Left lung (tissue), 4 donors: ENCODE measurements at regions not wholly inside any gene's neighbourhood (a gene's known extent, or its start where the extent isn't known, plus 50 kb on each side); places are given as distances from the start of the nearest gene placed in this dataset.

Source experiments
- ATAC-seq: fragments of 200-7000 bp; cut with Tn5 transposase; one replicate; pipeline ENCODE4 v1.9.1; 2020; ENCODE audit warnings: moderate library complexity
- DNase-seq, 4 donors: peaks; one replicate each; pipeline ENCODE4 v3.0.0-alpha.2; 2013 to 2020
- H3K27ac ChIP-seq, 2 donors: fragments of 200-600 bp; sonication (generic) in 1 of 2; one replicate each; pipeline versions ENCODE4 v1.5.0 to v1.8.0; 2020 to 2021
- H3K27me3 ChIP-seq, 2 donors: fragments of 200-600 bp; sonication (generic) in 1 of 2; one replicate each; pipeline versions ENCODE4 v1.5.0 to v1.8.0; 2020 to 2021
- H3K36me3 ChIP-seq, 2 donors: fragments of 200-600 bp; sonication (generic) in 1 of 2; one replicate each; pipeline versions ENCODE4 v1.5.0 to v1.8.0; 2020 to 2021
- H3K4me1 ChIP-seq, 2 donors: fragments of 200-600 bp; one replicate each; pipeline ENCODE4 v1.8.0; 2021
- H3K4me3 ChIP-seq, 2 donors: fragments of 200-600 bp; sonication (generic) in 1 of 2; one replicate each; pipeline versions ENCODE4 v1.5.0 to v1.8.0; 2020 to 2021; ENCODE audit warnings: mild to moderate bottlenecking in 1 of 2
- H3K9me3 ChIP-seq, 2 donors: fragments of 200-600 bp; sonication (generic) in 1 of 2; one replicate each; pipeline versions ENCODE4 v1.5.0 to v1.8.0; 2020 to 2021
- intact Hi-C, 2 donors: fragments of 100-400 bp; cut with DNase I; formaldehyde crosslinking; loops; one replicate each; pipeline versions ENCODE4 v1.11.2 to v1.14.2; 2022
- TF ChIP-seq, protein P1 (sequence below), 2 donors: fragments of 200-600 bp; sonication (generic) in 1 of 2; IDR thresholded peaks; one replicate each; pipeline versions ENCODE4 v1.5.0 to v1.8.0; 2021; ENCODE audit warnings: antibody characterized with exemption in 2 of 2
- donor health status: DM: no; HTN: yes; CAD: no.
- donor health status: DM: no; HTN: no; CAD: no.

GRCh38 chr5:161212123-161212712 is 334.3 kb downstream of the GABRB2 start:
- no peak overlapping the region for H3K27ac ChIP-seq
- DNase-seq (no peak), ATAC-seq (no peak)
- TF ChIP-seq, protein P1, sequence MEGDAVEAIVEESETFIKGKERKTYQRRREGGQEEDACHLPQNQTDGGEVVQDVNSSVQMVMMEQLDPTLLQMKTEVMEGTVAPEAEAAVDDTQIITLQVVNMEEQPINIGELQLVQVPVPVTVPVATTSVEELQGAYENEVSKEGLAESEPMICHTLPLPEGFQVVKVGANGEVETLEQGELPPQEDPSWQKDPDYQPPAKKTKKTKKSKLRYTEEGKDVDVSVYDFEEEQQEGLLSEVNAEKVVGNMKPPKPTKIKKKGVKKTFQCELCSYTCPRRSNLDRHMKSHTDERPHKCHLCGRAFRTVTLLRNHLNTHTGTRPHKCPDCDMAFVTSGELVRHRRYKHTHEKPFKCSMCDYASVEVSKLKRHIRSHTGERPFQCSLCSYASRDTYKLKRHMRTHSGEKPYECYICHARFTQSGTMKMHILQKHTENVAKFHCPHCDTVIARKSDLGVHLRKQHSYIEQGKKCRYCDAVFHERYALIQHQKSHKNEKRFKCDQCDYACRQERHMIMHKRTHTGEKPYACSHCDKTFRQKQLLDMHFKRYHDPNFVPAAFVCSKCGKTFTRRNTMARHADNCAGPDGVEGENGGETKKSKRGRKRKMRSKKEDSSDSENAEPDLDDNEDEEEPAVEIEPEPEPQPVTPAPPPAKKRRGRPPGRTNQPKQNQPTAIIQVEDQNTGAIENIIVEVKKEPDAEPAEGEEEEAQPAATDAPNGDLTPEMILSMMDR (IDR thresholded peaks at IDR 0.05), result no peak
- H3K9me3 ChIP-seq, result no peaks in the 10 kb centered on the region
- H3K4me1 ChIP-seq, result no peaks in the 10 kb centered on the region
- intact Hi-C loops, result no loop called here
- no peaks in the 10 kb centered on the region for H3K36me3 ChIP-seq
- no peak overlapping the region for H3K4me3 ChIP-seq
- no peaks in the 10 kb centered on the region for H3K27me3 ChIP-seq

DNA sequence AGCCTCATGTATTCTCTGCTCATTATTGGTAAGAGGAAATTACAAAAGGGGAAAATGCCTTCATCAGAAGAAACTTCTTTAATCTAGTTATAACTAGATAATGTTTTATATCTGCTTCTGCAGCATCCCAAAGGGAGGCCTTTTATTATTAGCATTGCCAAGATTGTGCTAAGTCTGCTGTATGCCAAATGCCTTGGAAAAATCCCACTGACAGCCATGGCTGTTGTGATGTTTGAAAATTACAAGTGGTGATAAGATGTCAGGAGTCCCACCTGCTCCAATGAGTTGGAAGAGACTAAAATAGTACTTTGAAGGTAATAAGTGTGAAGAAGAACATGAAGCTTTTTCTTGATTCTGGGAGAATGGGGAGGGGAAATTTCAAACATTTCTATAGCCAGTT is 345.0 kb downstream of the GABRB2 start:
- TF ChIP-seq, protein P1 (IDR thresholded peaks at IDR 0.05), result no peak
- no peak for DNase-seq
- H3K36me3 ChIP-seq, result no peaks in the 10 kb centered on the region
- peaks cover 0 to 6% of the 10 kb centered on the region in 2 donors for H3K9me3 ChIP-seq
- no peak for ATAC-seq
- H3K27ac ChIP-seq, result no peak overlapping the region
- no peaks in the 10 kb centered on the region for H3K27me3 ChIP-seq
- intact Hi-C loops, result no loop called here
- no peaks in the 10 kb centered on the region for H3K4me1 ChIP-seq
- H3K4me3 ChIP-seq, result no peak overlapping the region

- H3K9me3 ChIP-seq, result no peaks in the 10 kb centered on the region
- no peak for ATAC-seq
- H3K4me3 ChIP-seq, result no peak overlapping the region
- TF ChIP-seq, protein P1 (IDR thresholded peaks at IDR 0.05), result no peak
- no peaks in the 10 kb centered on the region for H3K4me1 ChIP-seq
- H3K27me3 ChIP-seq, result no peaks in the 10 kb centered on the region
- no peaks in the 10 kb centered on the region for H3K36me3 ChIP-seq
- H3K27ac ChIP-seq, result no peak overlapping the region
- intact Hi-C loops, result no loop called here
- no peak for DNase-seq
Measured at GRCh38 chr5:161190778-161191177, 338.8 kb upstream of the ATP10B start.

- no peaks in the 10 kb centered on the region for H3K9me3 ChIP-seq
- no peaks in the 10 kb centered on the region for H3K4me1 ChIP-seq
- no peaks in the 10 kb centered on the region for H3K27me3 ChIP-seq
- no peak for ATAC-seq
- TF ChIP-seq, protein P1 (IDR thresholded peaks at IDR 0.05), result no peak
- H3K4me3 ChIP-seq, result no peak overlapping the region
- DNase-seq, result no peak
- H3K36me3 ChIP-seq, result no peaks in the 10 kb centered on the region
- intact Hi-C loops, result no loop called here
- no peak overlapping the region for H3K27ac ChIP-seq
Measured at GRCh38 chr5:161190086-161190485, 338.1 kb upstream of the ATP10B start.

- H3K36me3 ChIP-seq, result no peaks in the 10 kb centered on the region
- TF ChIP-seq, protein P1 (IDR thresholded peaks at IDR 0.05), result no peak
- ATAC-seq (no peak), DNase-seq (no peak)
- no peak overlapping the region for H3K4me3 ChIP-seq
- H3K27me3 ChIP-seq, result no peaks in the 10 kb centered on the region
- intact Hi-C loops, result no loop called here
- H3K27ac ChIP-seq, result no peak overlapping the region
- H3K9me3 ChIP-seq, result no peaks in the 10 kb centered on the region
- no peaks in the 10 kb centered on the region for H3K4me1 ChIP-seq
Measured at GRCh38 chr5:161189452-161189851, 337.4 kb upstream of the ATP10B start.
